OCI-LY3 (cell line): ENCODE measurements at regions not wholly inside any gene's neighbourhood (a gene's known extent, or its start where the extent isn't known, plus 50 kb on each side); places are given as distances from the start of the nearest gene placed in this dataset.

ENCODE experiments used
- EZH2phosphoT487 ChIP-seq: fragments of 200-600 bp; shearing (Covaris generic); IDR thresholded peaks from 2 replicates; pipeline ENCODE4 v1.6.1; 2018; ENCODE audit warnings: antibody characterized with exemption, mixed run types, low read depth
- TF ChIP-seq, protein P1 (sequence below): fragments of 200-600, 300-600 bp; sonication (generic); IDR thresholded peaks from 2 replicates; pipeline ENCODE4 v1.5.1; 2014; ENCODE audit warnings: antibody characterized with exemption, low read length, low read depth

DNA sequence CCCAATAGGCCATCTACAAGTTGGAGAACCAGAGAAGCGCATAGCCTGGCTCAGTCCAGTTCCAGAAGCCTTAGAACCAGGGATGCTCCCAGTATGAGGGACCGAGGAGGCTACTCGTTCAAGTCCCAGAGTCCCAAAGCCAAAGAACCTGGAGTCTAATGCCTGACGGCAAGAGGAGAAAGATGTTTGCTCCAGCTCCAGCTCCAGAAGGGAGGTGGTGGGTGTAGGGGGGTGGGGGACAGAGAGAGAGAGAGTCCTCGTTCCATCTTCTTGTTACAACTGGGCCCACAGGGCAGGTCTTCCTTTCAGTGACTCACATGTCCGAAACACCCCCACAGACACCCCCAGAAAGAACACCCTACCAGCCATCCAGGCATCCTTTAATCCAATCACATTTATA is 63.9 kb downstream of the SEC61B start:
- TF ChIP-seq, protein P1, sequence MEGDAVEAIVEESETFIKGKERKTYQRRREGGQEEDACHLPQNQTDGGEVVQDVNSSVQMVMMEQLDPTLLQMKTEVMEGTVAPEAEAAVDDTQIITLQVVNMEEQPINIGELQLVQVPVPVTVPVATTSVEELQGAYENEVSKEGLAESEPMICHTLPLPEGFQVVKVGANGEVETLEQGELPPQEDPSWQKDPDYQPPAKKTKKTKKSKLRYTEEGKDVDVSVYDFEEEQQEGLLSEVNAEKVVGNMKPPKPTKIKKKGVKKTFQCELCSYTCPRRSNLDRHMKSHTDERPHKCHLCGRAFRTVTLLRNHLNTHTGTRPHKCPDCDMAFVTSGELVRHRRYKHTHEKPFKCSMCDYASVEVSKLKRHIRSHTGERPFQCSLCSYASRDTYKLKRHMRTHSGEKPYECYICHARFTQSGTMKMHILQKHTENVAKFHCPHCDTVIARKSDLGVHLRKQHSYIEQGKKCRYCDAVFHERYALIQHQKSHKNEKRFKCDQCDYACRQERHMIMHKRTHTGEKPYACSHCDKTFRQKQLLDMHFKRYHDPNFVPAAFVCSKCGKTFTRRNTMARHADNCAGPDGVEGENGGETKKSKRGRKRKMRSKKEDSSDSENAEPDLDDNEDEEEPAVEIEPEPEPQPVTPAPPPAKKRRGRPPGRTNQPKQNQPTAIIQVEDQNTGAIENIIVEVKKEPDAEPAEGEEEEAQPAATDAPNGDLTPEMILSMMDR, result no peak
- no peak for TF ChIP-seq EZH2phosphoT487
